ENCODE measurements at regions not wholly inside any gene's neighbourhood (a gene's known extent, or its start where the extent isn't known, plus 50 kb on each side); places are given as distances from the start of the nearest gene placed in this dataset.

DNA sequence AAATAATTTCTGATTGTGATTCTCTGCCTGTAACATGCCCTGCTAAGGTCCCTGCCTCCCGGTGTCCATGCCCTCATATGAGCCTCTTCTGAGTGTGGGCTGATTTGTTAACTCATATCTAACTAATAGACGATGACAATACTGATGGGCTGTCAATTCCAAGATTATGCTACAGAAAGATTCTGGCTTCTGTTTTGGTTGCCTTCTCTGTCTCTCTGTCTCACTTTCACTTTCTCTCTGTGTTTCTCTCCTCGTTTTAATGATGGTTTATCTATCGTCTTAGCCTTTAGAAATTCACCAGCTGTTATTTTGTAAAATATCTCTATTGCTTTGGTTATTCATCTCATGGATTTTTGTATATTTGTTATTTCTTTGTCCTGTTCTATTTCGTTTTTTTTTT lies 312.5 kb upstream of the ANXA10 start:
- TF ChIP-seq NR2C2 (CRISPR knock-in tag; IDR thresholded peaks at IDR 0.05) (no peak), ZBTB21 (CRISPR knock-in tag; IDR thresholded peaks at IDR 0.05; ENCODE audit: borderline replicate concordance) (no peak), SP1 (CRISPR knock-in tag; conservative IDR thresholded peaks at IDR 0.05) (no peak), KAT7 (CRISPR knock-in tag; IDR thresholded peaks at IDR 0.05; ENCODE audit: borderline replicate concordance) (no peak), NR3C1 (CRISPR knock-in tag; conservative IDR thresholded peaks at IDR 0.05; ENCODE audit: low read depth) (no peak), ELF4 (CRISPR knock-in tag; IDR thresholded peaks at IDR 0.05; ENCODE audit: low read depth) (no peak)
- TF ChIP-seq, protein P1, sequence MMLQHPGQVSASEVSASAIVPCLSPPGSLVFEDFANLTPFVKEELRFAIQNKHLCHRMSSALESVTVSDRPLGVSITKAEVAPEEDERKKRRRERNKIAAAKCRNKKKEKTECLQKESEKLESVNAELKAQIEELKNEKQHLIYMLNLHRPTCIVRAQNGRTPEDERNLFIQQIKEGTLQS (CRISPR knock-in tag; conservative IDR thresholded peaks at IDR 0.05) = no peak
- TF ChIP-seq, protein P2, sequence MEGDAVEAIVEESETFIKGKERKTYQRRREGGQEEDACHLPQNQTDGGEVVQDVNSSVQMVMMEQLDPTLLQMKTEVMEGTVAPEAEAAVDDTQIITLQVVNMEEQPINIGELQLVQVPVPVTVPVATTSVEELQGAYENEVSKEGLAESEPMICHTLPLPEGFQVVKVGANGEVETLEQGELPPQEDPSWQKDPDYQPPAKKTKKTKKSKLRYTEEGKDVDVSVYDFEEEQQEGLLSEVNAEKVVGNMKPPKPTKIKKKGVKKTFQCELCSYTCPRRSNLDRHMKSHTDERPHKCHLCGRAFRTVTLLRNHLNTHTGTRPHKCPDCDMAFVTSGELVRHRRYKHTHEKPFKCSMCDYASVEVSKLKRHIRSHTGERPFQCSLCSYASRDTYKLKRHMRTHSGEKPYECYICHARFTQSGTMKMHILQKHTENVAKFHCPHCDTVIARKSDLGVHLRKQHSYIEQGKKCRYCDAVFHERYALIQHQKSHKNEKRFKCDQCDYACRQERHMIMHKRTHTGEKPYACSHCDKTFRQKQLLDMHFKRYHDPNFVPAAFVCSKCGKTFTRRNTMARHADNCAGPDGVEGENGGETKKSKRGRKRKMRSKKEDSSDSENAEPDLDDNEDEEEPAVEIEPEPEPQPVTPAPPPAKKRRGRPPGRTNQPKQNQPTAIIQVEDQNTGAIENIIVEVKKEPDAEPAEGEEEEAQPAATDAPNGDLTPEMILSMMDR (IDR thresholded peaks at IDR 0.05) = no peak
- TF ChIP-seq, protein P3, sequence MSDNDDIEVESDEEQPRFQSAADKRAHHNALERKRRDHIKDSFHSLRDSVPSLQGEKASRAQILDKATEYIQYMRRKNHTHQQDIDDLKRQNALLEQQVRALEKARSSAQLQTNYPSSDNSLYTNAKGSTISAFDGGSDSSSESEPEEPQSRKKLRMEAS (CRISPR knock-in tag; IDR thresholded peaks at IDR 0.05) = no peak
- TF ChIP-seq, protein P4, sequence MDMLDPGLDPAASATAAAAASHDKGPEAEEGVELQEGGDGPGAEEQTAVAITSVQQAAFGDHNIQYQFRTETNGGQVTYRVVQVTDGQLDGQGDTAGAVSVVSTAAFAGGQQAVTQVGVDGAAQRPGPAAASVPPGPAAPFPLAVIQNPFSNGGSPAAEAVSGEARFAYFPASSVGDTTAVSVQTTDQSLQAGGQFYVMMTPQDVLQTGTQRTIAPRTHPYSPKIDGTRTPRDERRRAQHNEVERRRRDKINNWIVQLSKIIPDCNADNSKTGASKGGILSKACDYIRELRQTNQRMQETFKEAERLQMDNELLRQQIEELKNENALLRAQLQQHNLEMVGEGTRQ (CRISPR knock-in tag; IDR thresholded peaks at IDR 0.05) = no peak
- TF ChIP-seq, protein P5, sequence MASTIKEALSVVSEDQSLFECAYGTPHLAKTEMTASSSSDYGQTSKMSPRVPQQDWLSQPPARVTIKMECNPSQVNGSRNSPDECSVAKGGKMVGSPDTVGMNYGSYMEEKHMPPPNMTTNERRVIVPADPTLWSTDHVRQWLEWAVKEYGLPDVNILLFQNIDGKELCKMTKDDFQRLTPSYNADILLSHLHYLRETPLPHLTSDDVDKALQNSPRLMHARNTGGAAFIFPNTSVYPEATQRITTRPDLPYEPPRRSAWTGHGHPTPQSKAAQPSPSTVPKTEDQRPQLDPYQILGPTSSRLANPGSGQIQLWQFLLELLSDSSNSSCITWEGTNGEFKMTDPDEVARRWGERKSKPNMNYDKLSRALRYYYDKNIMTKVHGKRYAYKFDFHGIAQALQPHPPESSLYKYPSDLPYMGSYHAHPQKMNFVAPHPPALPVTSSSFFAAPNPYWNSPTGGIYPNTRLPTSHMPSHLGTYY (CRISPR knock-in tag; IDR thresholded peaks at IDR 0.05) = no peak
- TF ChIP-seq, protein P6, sequence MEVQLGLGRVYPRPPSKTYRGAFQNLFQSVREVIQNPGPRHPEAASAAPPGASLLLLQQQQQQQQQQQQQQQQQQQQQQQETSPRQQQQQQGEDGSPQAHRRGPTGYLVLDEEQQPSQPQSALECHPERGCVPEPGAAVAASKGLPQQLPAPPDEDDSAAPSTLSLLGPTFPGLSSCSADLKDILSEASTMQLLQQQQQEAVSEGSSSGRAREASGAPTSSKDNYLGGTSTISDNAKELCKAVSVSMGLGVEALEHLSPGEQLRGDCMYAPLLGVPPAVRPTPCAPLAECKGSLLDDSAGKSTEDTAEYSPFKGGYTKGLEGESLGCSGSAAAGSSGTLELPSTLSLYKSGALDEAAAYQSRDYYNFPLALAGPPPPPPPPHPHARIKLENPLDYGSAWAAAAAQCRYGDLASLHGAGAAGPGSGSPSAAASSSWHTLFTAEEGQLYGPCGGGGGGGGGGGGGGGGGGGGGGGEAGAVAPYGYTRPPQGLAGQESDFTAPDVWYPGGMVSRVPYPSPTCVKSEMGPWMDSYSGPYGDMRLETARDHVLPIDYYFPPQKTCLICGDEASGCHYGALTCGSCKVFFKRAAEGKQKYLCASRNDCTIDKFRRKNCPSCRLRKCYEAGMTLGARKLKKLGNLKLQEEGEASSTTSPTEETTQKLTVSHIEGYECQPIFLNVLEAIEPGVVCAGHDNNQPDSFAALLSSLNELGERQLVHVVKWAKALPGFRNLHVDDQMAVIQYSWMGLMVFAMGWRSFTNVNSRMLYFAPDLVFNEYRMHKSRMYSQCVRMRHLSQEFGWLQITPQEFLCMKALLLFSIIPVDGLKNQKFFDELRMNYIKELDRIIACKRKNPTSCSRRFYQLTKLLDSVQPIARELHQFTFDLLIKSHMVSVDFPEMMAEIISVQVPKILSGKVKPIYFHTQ (CRISPR knock-in tag; IDR thresholded peaks at IDR 0.05) = no peak
